GM19397 (cell line): ENCODE measurements at regions not wholly inside any gene's neighbourhood (a gene's known extent, or its start where the extent isn't known, plus 50 kb on each side); places are given as distances from the start of the nearest gene placed in this dataset.

Source experiments
- ATAC-seq: cut with Tn5 transposase; IDR thresholded peaks from one replicate; pipeline ENCODE4 v1.9.1; 2021; ENCODE audit warnings: mild to moderate bottlenecking, moderate library complexity; ENCODE audit not compliant: unreplicated experiment

- no peak for ATAC-seq
Observed at GRCh38 chr18:73660931-73661856, 486.4 kb downstream of the FBXO15 start.

- ATAC-seq, result no peak
Observed at GRCh38 chr18:73656691-73657090, 490.9 kb downstream of the FBXO15 start.

- ATAC-seq, result no peak
Observed at GRCh38 chr18:73653827-73654226, 493.8 kb downstream of the FBXO15 start.

GRCh38 chr18:73653251-73653650 is 494.4 kb downstream of the FBXO15 start:
- ATAC-seq, result no peak

GRCh38 chr18:73647391-73647790 is 500.2 kb downstream of the FBXO15 start:
- no peak for ATAC-seq

GRCh38 chr18:73646772-73647171 is 500.9 kb downstream of the FBXO15 start:
- no peak for ATAC-seq

- ATAC-seq, result no peak
Observed at GRCh38 chr18:73646196-73646595, 501.4 kb downstream of the FBXO15 start.

- no peak for ATAC-seq
Observed at GRCh38 chr18:73645160-73645715, 502.4 kb downstream of the FBXO15 start.

- no peak for ATAC-seq
Observed at GRCh38 chr18:73639788-73640187, 507.8 kb downstream of the FBXO15 start.

- no peak for ATAC-seq
Observed at GRCh38 chr18:73638709-73639108, 508.9 kb downstream of the FBXO15 start.

- no peak for ATAC-seq
Observed at GRCh38 chr18:73636355-73636754, 511.3 kb downstream of the FBXO15 start.

- ATAC-seq, result no peak
Observed at GRCh38 chr18:73626859-73627258, 520.8 kb downstream of the FBXO15 start.

- no peak for ATAC-seq
Observed at GRCh38 chr18:73626221-73626620, 521.4 kb downstream of the FBXO15 start.

GRCh38 chr18:73621091-73621490 is 526.5 kb downstream of the FBXO15 start:
- ATAC-seq, result no peak

GRCh38 chr18:73617981-73618380 is 529.7 kb downstream of the FBXO15 start:
- no peak for ATAC-seq

- no peak for ATAC-seq
Observed at GRCh38 chr18:73615506-73615905, 532.1 kb downstream of the FBXO15 start.

GRCh38 chr18:73614812-73615211 is 532.8 kb downstream of the FBXO15 start:
- ATAC-seq, result no peak

- ATAC-seq, result no peak
Observed at GRCh38 chr18:73613706-73614340, 533.8 kb downstream of the FBXO15 start.

GRCh38 chr18:73597832-73598615 is 549.6 kb downstream of the FBXO15 start:
- no peak for ATAC-seq

GRCh38 chr18:73594749-73595148 is 552.9 kb downstream of the FBXO15 start:
- no peak for ATAC-seq

GRCh38 chr18:73593207-73593606 is 554.4 kb downstream of the FBXO15 start:
- no peak for ATAC-seq
